GM19452 (cell line): ENCODE measurements at regions not wholly inside any gene's neighbourhood (a gene's known extent, or its start where the extent isn't known, plus 50 kb on each side); places are given as distances from the start of the nearest gene placed in this dataset.

ENCODE experiments used
- ATAC-seq: cut with Tn5 transposase; IDR thresholded peaks from one replicate; pipeline ENCODE4 v1.9.1; 2021; ENCODE audit not compliant: unreplicated experiment

DNA sequence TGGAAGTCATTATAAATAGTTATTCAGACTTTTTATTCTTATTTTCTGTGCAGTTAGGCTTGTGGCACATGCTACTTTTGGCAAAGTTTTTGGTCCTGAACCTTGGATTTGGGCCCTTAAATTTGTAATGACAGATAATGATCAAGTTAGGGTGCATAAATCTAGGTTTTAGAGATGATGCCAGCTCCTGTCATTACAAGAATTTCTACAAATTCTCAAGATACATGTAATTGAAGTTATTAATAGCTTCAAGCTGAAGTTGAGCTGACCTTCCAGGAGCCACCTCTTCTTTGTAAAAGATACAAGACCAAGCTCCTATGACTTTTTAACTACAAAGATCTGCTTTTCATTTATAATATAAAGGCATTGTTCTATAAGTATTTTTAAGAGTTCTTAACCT is 255.6 kb upstream of the UGT8 start:
- no peak for ATAC-seq

DNA sequence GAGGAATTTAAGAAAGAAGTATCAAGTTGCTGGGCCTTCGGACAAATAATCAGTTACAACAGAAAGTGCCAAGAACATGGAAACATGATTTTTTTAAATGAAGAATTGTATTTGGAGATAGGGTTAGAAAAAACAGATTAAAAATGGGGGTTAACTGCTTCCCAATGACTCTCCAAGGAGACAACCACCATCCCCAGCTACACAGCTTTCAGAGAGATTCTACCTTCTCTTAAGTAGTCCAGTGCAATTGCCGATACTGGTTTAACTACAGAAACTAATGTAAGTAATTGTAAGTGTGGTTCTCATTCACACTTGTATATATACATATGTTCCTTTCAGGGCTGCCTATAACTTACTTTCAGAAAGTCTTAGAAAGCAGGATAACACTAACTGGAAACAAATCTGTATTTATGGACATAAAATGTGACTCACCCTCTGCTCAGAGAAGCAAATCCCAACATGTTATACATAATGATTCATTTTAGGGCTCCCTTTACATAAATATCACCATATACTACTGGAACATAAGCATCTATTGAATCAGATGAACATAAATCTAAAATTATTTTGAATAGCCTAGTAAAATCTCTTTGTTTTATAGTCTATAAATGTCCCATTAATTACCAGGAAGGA is 248.9 kb upstream of the UGT8 start:
- no peak for ATAC-seq

DNA sequence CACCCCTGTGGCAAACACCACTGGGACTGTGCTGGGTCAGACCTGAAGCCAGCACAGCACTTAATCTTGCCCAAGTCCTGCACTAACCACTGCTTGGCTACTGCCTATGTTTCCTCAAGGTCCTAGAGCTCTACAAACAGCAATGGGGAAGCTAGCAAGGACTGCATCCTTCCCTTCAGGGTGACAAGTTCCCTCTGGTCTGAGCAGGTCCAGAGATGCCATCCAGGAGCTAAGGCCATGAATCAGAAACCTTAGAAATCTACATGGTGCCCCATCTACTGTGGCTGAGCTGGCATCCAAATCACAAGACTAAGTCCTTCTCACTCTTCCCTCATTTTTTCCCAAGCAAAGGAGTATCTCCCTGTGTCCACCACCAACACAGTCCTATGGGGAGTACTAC is 239.7 kb upstream of the UGT8 start:
- no peak for ATAC-seq

DNA sequence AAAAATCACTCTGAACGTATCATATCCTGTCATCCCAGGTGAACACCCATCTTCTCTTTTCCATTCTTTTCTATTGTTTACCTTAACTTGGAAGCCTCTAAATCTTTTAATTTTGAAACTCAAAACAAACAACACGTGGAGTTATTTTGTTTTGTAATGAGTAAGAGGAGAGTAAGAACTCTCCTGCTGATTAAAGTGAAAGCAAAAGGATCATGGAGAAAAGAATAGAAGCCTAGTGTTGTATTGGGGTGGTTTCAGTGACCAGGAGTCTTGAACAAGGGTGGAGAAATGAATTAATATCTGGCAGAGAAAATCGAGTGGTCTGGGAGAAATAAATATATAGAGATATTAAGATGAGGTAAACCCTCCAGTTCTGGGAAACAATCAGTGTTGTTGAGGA is 237.4 kb upstream of the UGT8 start:
- ATAC-seq, result no peak

DNA sequence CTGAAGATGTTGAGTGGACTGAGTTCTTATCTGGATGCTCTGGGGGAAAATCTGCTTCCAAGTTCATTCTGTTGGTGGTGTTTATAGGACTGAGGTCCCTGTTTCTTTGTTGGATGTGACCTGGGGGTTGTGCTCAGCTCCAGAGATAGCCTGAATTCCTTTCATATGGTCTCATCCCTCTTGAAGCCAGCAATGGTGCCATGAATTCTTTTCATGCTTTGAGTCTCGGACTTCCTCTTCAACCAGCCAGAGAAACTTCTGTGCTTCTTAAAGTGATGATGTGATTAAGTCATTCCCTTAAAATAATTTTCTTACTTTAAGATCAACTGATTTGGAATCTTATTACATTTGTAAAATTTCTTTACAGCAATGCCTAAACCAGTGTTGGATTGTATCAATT is 233.8 kb upstream of the UGT8 start:
- ATAC-seq, result no peak

DNA sequence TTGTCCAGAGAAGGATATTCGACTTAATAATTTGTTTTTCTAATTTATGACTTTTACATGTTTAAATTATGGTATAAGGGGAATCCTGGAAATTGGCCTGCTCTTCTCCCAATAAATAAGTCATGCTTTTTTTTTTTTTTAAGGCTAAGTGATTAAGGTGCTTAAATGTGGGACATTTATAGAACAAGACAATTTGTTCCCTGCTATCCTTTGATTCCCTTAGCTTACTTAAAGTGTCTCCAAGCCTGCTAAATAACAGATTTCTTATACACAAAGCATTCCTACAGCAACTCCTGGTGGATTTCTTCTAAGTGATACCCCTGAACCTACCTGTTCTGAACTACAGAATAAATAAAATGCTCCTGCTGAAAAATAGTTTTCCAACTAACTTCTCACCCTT is 233.0 kb upstream of the UGT8 start:
- ATAC-seq, result no peak

DNA sequence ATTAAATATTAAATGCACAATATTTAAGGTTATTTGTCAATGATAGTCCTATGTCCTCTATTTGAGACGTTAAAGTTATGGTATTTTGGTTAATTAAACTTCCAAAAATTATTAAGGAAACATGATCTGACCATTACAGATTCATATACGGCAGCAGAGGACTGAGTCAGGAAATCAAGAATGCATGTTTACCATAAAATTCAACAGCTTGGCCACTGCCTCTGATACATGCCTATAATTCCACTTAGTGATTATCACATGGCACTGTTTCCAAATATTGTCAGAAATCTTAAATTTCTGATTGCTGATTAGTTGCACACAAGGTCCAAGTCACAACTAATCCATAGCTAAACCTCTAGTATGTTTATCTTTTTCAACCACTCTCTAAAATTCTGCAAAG is 232.2 kb upstream of the UGT8 start:
- no peak for ATAC-seq

DNA sequence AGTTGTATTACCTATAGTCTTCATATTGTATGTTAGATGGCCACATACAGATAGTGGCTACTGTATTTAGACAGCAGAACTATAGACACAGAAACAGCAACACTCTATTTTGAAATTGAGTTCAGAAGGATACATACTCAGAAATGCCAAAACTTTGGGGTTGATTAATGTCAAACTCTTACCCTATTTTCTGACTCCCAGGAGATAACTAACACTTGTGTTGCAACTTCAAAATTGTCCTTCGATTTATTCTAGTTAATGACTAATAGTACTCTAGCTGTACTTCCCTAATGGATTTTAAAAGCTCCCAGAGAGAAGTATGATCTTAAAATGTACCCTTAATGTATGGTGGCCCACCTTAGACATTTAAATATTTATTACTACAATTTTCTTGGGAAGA is 229.9 kb upstream of the UGT8 start:
- no peak for ATAC-seq

DNA sequence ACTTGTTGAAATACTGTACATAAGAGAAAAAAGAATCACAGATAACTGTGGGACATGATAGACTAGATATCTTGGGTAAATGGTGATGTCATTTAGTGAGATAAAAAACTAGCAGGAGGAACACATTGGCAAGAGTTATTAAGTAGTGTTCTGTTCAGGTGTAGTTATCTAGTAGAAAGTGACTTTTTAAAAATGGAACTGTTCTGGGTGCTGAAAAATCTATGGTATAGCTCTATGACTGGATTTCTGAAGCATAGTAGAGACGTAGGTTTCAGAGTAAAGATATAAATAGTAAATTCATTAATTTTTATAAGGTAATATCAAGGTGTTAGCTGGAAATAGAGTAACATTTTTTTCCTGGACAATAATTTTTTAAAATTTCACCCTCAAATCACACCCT is 225.1 kb upstream of the UGT8 start:
- no peak for ATAC-seq

DNA sequence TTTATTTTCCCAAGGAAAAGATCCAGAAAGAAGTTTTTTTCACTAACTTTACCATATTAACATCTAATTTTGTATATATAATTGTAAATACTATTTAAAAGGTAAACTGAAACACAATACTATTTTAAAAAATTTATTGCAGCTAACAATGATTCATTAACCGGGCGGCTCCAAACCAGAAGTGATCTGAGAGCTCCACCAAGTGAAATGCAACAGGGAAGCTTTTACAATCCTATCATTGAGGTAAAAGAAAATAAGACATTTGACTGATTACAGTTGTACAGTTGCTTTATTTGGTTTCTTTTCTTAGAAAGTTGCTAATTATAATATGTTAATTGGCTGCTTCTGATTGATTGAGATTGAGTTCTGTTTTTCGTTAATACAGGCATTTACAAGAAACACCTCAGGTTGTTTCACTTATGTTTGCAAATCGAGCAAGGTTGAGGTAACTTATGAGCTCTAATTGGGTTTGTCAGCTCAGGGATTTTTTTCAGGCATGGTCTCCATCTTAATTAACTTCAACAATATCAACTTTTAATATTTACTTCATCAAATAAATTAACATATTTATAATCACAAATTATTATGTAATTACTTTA is 220.2 kb upstream of the UGT8 start:
- ATAC-seq, result no peak

DNA sequence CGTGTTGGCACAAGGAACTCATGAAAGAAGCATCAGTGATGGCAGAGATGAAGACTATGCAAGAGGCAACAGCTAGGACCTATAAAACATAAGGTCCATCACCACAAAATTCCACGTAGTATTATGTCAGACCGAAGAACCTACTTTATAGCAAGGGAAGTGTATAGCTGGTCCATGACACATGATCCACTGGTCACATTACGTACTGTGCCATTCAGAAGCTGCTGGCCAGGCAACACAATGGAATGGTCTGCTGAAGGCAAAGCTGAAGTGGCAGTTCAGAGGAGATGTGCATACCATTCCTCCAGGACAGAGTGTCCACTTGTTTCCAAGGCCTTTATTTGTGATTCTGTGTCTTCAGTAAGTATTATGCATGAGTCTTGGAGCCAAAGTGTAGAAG is 215.5 kb upstream of the UGT8 start:
- no peak for ATAC-seq

DNA sequence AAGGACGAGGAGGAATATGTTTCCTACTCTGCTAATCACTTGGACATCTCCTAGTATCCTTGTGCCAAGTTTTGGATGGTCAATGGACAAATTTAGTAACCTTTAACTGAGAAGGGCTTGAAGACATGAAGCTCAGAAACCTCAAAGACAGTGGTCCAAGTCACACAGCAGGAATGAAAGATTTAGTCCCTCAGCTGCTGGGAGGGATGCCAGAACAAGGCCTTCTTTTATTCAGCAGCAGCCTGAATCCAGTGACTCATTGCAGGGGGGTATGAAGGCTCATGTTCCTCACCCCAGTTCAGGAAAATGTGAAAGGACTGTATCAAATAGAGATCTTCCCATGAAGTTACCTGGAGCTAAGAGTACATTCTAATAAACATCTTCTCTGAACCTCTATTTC is 214.9 kb upstream of the UGT8 start:
- ATAC-seq, result no peak

DNA sequence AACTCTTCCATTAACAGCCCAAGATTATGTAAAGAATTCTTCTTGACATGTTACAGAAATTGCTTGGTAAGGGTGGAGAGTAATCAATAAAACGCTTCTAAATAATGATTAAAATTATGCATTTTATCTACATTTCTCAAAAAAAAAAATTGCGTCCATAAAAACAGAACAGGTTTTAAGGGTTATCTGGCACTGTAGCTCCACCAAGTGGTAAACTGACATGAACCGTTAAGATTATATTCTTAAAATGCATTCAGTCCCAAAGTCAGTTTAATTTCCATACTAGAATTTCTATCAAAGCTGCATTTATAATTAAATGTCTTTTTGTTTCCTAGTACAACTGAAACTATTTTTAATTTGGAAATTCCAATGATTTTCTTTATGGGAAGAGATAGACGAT is 214.0 kb upstream of the UGT8 start:
- no peak for ATAC-seq

DNA sequence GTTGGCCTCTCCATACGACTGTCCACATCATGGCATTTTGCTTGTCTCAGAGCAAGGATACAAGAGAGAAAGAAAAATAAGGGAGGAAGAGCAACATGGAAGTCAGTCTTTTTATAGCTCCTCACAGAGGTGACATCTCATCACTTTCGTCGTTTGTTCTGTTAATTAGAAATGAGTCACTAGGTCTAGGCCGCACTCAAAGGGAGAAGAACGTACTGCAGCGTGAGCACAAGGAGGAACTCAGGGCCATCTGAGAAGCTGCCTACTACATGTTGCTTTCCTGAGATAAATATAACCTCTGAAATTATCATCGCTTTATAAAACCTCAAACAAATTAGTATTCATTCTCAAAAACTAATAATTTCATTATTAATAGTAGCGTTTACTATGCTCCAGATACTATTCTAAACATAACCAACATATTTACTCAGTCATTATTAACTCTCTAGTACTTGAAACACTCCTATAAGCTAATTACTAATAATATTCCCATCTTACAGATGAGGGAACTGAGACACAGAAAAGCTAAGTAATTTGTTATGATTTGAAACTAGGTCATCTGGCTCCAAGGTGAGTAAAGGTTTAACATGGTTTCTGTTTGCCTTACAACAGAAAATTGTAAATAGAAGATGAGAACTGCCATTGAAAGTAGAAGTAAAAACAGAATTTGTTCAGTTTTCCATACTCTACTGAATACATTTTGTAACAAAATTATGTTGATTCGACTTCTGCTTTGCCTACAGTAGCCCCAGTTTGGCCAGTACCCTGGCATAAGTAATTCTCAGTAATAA is 213.2 kb upstream of the UGT8 start:
- ATAC-seq, result no peak

DNA sequence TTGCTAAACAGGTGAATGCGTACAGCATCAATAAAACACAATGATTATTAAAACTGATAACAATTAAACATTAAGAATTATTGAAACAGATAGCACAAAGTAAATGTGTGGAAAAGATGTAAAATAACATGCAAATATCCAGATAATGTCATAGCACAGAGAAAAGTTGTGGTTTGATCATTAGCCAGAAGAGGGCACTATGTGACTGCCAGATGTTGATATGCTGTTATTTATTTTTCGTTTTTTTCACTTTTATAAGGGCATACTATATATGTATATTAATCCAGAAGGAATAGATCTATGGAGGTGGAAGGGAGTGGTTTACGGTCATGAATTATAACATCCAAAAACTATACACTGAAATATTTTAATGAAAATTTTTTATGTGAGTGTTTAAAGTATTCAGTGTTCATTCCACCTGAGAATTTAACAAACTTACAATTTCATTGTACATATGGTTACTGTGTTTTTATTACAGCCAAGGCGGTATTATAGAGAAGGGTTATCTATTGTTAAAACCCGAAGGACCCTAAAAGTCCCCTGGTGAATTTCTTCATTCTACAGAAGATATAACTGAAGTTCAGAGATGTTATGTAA is 211.9 kb upstream of the UGT8 start:
- ATAC-seq, result no peak

DNA sequence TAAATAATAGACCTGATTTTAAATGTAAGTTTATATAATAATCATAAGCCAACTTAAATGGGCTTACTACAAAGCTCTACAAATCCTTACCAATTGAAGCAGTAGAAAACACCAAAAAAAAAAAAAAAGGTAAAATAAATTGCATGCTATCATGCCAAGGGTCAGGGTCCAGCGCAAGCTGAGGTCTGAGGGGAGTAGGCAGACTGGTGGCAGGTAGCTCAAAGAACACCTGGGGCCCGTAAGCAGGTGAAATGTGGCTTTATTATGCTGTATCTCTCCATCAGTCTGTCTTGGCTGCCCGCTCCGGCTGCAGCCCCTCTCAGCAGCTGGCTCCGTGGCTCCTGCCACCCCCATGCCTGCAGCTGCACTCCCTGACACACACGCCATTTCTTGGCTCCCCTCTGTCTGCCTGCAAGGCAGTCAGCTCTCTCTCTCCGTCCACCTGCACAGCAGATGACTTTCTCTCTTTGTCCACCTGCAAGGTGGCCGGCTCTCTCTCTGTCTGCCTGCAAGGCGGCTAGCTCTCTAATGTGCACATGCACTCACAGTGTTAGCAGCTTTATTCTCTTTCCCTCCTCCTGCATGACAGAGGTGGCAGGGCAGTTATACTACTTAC is 209.4 kb upstream of the UGT8 start:
- ATAC-seq, result no peak

DNA sequence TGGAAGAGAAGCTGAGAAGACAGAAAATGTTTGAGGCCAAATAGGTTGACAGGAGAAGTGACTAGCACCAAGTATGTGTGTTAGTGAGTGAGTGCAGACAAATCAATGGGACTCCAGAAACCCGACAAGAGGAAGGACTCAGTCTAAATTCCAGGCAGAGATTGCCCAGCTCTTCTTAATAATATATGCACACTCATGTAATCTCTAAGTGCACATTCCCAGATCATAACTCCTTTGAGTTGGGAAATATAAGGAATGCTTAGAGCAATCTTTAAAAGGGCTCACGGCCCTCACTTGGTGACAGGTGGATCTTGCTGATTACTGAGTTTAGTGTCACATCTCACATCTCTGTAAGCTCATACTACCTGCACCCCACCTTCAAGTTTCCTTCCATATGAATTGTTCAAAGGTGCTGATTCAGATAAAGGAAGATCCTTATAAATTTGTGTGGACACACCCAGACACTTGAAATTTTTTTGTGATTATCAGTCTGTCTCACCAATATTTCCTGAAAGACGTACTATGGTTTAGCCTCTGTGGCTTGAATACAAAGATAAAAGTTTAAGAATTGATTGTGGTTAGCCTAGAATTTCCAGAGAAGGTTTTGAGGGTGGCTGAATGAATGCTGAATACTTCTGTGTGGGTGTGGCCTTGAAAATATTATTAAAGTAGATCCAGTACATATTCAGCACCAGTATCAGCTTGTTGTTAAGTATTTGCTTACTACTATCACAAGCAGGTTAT is 205.1 kb upstream of the UGT8 start:
- no peak for ATAC-seq

DNA sequence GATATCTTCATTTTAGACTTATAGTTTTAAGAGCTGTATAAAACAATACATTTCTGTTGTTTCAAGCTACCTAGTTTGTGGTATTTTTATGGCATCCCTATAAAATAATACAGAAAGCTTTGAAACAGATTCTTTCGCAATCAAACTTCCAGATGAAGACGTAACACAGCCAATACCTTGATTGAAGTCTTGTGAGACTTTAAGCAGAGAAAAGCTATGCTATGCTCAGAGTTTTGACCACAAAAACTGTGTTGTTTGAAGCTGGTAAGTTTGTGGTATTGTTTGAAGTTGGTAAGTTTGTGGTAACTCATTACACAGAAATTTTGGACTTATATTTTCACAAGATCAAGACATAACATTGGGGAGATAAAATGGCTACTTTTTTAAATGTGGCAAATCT is 201.8 kb upstream of the UGT8 start:
- no peak for ATAC-seq

DNA sequence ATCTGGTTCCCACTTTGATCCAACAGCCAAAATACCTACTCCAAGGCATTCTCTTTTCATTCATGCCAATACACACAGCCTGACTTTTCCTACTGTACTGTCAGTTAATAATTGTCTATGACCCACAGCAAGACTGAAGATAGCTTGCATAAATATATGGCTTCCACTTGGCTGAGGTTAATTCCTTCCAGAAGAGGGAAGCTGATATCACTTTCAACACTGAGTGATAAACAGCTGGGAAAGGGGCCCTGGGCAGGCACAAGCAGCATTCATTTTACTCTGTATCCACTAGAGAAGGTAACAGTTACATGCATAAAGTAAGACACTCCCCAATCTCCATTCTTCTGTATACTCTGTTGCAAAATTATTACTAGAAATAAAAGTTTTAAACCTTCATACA is 200.2 kb upstream of the UGT8 start:
- no peak for ATAC-seq

DNA sequence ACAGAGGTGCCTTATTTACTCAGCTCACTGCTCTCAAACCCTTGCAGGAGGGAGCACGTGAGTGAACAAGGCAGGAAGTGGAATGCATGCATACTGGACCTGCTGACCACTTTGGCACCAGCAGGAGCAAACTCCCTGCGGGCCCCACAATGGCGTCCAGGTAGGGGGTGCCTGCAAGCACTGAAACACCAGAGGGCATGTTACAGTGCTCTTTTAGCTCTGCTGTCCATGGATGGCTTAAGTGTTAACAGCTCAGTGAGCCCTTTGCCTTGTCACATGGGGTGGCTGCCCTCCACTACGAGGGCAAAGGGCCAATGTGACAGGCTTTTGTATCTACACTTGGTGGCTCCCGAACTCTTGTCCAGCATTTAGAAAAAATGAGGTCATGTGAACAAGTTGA is 199.5 kb upstream of the UGT8 start:
- no peak for ATAC-seq

DNA sequence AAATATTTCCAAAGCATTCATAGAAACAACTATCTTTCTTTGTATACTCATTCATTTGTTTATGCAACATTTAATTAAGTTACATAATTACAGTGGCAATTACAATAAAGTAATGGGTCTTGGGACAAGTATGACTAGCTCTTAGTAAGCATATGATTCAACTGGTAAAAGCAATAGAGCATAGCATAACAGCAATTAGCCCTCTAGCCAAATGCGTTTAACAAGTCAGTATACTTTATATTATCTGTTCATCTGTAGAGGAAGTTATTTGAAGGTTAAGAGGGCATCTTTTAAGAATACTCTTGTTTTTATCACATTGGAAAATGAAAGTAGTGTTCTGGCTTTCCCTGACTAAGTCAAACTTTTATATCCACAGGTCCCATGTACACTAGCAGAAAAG is 198.1 kb upstream of the UGT8 start:
- ATAC-seq, result no peak
